ENCODE measurements at regions not wholly inside any gene's neighbourhood (a gene's known extent, or its start where the extent isn't known, plus 50 kb on each side); places are given as distances from the start of the nearest gene placed in this dataset.
"Not testable (repeated sequence)": the region's sequence is repeated elsewhere in the genome, so short reads cannot be mapped to it uniquely, and the experiment has no call there.

GRCh38 chr5:1652873-1653697 lies 129.3 kb upstream of the LPCAT1 start:
- DNase-seq = no peak
- peak; percentile 19 for ATAC-seq

DNA sequence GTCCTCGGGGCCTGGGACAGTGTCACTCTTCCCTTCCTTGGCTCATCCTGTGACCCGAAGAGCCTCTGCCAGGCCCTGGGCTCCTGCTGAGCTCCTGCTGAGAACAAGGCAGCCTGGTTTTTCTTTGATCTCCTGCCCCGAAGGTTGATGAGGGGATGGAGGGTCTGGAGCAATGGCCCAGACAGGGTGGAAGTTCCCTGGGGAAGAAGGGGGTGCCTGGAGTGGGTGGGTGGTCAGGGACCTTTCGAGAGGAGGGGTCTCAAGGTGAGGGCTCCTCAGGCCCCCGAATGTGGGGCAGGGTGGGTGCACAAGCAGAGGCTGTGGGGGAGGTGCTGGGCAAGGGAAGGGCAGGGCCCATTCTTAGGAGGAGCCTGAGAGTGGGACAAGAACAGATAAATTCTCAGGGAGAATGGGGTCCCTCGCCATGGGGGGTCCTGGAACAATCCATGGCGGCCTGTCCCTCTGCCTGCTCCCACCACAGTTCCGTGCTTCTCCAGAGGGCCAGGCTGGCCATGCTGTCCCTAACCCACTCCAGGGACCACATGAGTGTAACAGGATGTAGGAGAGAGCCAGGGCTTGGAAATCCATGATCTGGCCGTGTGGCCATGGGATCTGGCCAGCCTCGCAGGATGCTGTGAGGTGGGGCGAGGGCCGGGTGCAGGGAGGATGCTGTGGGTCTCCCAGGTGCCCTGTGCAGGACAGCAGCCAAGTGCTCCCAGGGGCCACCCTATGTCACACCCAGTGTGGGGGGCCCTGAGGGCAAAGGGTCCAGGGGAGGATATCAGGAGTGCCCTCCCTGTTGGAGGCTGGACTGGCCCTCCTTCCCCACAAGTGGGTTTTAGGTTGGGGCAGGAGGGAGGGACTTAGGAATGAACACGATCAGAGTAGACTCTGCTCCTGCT lies 128.5 kb upstream of the LPCAT1 start:
- DNase-seq (no peak), ATAC-seq (no peak)

DNA sequence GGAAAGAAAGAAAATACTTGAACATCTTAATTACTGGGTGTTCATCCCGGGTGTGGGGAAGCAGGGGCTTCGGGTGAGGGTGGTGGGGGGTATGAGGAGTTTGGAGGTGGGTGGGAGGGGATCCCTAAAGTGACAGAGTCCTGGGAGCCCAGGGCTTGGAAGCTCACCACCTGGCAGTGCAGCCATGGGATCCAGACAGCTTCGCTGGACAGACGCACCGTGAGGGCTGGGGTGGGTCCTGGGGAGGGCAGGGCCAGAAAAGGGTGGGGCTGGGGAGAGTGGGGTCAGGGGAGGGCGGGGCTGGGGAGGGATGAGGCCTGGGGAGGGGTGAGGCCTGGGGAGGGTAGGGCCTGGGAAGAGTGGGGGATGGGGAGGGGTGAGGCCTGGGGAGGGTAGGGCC lies 127.5 kb upstream of the LPCAT1 start:
- DNase-seq = no peak
- ATAC-seq = no peak

DNA sequence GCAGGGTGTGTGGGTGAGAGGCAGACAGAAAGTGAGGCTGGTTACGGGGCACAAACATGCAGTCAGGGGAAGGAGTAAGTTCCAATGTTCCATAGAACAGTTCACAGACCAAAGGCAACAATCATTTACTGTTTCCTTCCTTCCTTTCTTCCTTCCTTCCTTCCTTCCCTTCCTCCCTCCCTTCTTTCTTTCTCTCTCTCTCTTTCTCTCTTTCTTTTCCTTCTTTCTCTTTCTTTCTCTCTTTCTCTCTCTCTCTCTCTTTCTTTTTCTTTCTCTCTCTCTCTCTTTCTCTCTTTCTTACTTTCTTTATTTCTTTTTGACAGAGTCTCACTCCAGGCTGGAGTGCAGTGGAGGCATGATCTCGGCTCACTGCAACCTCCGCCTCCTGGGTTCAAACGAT lies 125.8 kb upstream of the LPCAT1 start:
- ATAC-seq (no peak), DNase-seq (no peak)

DNA sequence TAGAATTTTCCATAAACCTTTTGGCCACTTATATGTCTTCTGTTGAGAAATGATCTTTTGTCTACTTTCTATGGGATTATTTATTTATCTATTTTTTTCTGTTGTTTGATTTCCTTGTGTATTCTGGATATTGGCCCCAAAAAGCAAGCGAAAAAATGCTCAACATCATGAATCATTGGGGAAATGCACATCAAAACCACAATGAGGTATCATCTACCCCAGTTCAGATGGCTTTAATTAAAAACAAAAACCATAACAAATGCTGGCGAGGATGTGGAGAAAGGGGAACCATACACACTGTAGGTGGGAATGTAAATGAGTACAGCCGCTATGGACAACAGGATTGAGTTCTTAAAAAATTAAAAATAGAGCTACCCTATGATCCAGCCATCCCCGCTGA lies 125.0 kb upstream of the LPCAT1 start:
- DNase-seq (no peak), ATAC-seq (no peak)

GRCh38 chr5:1647580-1647979 lies 123.8 kb upstream of the LPCAT1 start:
- ATAC-seq (no peak), DNase-seq (no peak)

DNA sequence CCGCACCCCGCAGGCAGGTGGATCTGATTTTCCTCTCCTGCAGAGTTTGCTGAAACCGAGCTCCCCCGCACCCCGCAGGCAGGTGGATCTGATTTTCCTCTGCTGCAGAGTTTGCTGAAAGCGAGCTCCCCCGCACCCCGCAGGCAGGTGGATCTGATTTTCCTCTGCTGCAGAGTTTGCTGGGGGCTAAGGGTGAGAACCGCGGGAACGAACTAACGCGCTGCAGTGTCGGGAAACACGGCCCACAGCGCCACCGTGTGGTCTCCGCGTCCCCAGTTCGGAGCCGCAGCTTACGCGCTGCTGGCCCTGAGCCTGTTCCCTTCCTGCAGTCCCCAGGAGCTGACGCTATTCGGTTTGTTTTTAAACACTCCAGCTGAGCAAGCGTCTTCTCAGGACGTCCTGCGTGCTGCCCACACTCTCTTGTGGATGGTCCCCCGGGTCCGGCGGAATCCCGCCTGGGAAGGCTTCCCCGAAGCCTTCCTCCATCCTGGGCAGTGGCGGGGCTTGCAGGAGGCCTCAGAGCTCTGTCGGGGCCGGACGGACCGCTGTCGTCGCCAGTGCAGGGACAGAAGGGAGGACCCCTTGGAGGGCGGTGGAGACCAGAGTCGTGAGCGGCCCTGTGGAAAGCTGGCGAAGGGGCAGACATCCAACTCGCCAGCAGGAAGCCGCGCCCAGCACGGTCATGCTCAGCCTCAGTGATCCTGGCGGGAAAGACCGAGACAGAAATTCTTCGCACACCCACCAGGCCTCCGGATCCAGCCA lies 121.2 kb upstream of the LPCAT1 start:
- peak; percentile 89 for ATAC-seq
- peak; percentile 87 for DNase-seq

GRCh38 chr5:1644393-1644809 lies 120.6 kb upstream of the LPCAT1 start:
- DNase-seq, ATAC-seq: not testable (repeated sequence)

DNA sequence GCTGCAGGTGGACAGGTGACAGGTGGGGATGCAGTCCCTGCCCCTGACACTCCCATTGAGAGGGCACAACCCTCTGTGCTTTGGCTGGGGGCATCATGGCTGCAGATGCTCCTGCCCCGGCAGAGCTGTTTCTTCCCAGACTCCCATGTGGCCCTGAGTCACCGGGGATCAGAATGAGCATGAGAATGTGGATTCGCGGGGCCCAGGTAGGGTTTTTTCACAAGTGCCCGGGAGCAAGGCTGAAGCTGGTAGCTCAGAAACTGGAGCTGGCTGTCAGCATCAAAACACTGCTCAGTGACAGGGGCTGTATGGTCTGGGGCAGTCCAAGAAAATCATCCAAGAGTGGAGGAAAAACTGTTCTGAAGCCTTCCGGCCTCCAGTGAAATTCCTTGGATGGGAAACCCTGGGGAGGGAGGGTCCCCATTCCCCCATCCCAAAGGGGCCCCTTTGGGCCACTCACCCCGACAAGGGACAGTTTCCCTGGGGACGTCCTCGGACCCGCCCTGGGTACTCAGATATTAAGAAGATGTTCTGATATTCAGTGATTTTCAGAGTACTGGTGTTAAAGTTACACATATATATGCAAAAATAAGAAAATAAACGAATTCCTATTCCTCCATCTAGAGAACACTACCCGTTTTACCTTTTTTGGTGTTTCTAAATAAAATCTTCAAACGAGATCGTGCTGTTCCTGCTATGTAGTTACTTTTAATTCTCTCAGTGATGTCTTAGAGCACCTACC lies 120.1 kb upstream of the LPCAT1 start:
- DNase-seq = no peak
- ATAC-seq = no peak

DNA sequence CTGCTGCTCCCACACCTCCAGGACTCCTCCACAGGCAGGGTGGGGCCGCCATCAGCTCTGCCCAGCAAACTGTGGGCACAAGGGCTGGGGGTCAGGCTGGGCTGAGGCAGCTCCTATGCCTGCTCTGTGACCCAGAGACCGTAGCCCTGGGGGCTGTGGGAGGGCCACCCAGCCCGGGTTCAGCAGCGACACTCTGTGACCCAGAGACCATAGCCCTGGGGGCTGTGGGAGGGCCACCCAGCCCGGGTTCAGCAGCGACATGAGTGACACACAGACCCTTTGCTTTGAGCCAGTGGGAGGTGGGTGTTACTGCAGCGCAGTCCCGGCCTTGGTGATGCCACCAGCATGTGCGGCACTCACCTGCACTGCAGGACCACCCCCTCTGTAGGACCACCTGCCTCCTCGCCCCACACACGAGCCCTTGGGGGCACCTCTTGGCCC lies 118.9 kb upstream of the LPCAT1 start:
- DNase-seq (no peak), ATAC-seq (no peak)

DNA sequence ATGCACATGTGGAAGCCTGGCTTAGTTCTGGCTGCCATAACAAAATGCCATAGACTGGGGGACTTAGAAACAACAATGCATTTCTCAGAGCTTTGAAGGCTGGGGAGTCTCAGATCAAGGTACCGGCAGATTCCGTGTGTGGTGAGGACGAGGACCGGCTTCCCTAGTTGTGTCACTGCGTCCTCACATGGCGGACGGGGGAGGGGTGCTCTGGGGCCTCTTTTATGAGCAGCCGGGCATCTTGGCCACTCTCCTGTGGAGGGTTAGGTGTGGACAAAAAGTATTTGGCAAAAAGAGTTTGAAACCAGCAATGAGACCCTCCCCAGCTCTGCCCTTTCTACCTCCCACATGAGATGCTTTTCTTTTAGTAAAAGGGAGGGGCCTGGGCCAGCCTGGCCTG lies 118.5 kb upstream of the LPCAT1 start:
- DNase-seq (no peak), ATAC-seq (no peak)

- peak; percentile 78 for ATAC-seq
- peak; percentile 77 for DNase-seq
Measured at GRCh38 chr5:1641560-1642166, 117.9 kb upstream of the LPCAT1 start.

- DNase-seq (no peak), ATAC-seq (no peak)
Measured at GRCh38 chr5:1641041-1641440, 117.3 kb upstream of the LPCAT1 start.

GRCh38 chr5:1640421-1640881 lies 116.7 kb upstream of the LPCAT1 start:
- no peak for ATAC-seq

GRCh38 chr5:1639757-1640156 lies 116.0 kb upstream of the LPCAT1 start:
- DNase-seq (no peak), ATAC-seq (no peak)

More at GRCh38 chr5:1640421-1640881, 116.7 kb upstream of the LPCAT1 start:
- DNase-seq = no peak

DNA sequence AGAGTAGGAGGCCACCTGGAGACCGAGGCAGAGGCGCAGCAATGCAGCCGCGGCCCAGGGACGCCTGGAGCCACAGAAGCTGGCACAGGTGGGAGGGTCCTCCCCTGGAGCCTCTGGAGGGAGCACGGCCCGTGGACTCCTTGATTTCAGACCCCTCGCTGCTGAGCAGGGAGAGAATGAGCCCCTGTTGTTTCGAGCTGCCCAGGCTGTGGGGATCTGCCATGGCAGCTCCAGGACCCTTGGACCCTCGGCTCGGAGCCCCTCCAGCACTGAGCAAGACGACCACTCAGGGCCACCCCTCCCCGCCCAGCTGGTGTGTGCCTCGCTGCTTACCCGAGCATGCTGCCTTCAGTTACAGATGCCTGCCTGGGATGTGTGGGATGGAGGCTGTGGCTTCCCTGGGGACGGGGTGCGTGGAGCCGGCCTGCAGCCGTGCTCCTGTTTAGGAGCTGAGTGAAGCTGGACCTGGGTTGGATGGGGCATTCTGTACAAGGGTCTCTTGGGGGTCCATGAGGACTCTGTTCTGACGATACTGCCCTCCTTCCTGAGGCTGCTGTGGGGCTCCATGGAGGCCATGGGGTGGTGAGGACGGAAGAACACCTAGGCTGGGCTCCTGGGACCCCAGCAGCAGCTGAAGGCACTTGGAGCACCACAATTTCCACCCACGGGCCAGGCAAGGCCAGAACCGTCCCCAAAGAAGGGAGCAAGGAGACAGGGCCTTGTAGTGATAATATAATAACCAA lies 115.1 kb upstream of the LPCAT1 start:
- ATAC-seq (no peak), DNase-seq (no peak)

DNA sequence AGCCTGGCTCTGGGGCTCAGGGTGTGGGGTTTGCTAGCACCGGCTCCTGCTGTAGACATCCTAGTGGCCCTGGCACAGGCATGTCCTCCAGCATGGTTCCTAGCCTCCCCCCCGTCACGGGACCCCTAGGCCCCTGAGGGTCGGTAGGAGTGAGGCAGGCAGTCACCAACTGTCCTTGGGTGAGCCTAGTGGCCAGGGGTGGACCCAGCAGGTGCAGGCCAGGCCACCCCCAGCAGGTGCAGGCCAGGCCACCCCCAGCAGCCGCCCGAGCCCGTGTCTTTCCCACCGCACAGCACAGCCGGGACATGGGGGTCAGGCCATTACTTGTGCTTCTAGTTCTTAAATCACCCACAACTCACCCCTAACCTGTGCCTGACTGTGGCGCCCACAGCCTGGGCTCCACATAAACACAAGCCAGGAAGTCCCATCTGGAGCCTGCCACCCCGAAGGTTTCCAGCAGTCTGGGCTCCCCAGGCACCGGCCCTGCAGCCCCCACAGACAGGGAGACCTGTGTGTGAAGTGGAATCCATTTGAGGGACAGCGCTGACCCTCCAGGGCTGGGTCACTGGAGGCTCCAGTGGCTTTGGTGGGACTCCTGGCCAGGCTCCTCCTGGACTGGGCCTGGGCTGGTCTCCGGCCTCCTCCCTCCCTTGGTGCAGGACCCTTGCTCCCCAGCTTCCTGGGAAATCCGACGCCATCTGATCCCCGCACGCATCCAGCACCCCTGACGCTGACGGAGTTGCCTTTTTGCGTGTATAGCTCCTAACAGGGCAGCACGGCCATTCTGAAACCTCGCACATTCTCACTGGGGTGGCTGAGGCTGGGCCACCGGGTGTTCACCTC lies 114.1 kb upstream of the LPCAT1 start:
- no peak for ATAC-seq
- DNase-seq = no peak

DNA sequence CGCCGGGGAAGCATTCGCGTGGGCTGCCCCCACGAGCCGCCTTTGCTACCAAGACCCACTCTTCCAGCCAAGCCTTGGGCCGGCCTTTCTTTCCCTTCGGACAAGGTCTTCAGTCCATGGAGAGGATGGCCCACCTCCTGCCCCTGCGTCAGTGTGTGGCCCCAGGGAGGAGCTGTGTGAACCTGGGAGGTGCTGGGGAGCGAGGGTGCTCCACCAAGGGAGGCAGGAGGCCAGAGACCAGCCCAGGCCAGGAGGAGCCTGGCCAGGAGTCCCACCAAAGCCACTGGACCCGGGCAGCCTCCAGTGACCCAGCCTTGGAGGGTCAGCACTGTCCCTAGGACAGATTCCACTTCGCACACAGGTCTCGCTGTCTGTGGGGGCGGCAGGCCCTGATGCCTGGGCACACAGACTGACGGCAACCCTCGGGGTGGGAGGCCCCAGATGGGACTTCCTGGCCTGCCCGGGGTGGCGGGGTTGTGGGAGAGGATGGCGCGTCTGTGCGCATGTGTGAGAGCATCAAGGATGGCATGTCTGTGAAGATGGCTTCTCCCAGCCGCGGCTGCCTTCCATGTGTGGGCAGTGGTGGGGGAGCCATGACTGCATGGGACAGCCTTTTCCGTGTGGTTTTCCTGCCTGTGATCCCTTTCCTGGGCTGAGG lies 113.3 kb upstream of the LPCAT1 start:
- no peak for DNase-seq
- ATAC-seq = no peak
